ENCODE measurements at regions not wholly inside any gene's neighbourhood (a gene's known extent, or its start where the extent isn't known, plus 50 kb on each side); places are given as distances from the start of the nearest gene placed in this dataset.
"Not testable (repeated sequence)": the region's sequence is repeated elsewhere in the genome, so short reads cannot be mapped to it uniquely, and the experiment has no call there.

- intact Hi-C loops (cut with DNase I, micrococcal nuclease), result no loop called here
- DNase-seq (no peak), ATAC-seq (no peak)
Observed at GRCh38 chr5:40124367-40124766, 555.3 kb upstream of the PTGER4 start.

GRCh38 chr5:40121236-40121635 is 558.5 kb upstream of the PTGER4 start:
- intact Hi-C loops (cut with DNase I, micrococcal nuclease), result no loop called here
- DNase-seq (no peak), ATAC-seq (no peak)

- ATAC-seq (no peak), DNase-seq (no peak)
- intact Hi-C loops (cut with DNase I, micrococcal nuclease), result no loop called here
Observed at GRCh38 chr5:40112875-40113274, 566.8 kb upstream of the PTGER4 start.

- DNase-seq; intact Hi-C loops (cut with DNase I, micrococcal nuclease); ATAC-seq: not testable (repeated sequence)
Observed at GRCh38 chr5:40111036-40111435, 568.7 kb upstream of the PTGER4 start.

- ATAC-seq; intact Hi-C loops (cut with DNase I, micrococcal nuclease): not testable (repeated sequence)
- peak; percentile 24 to 49 for DNase-seq
Observed at GRCh38 chr5:40108764-40109390, 570.8 kb upstream of the PTGER4 start.

GRCh38 chr5:40107786-40108185 is 571.9 kb upstream of the PTGER4 start:
- intact Hi-C loops (cut with DNase I, micrococcal nuclease), result not testable (repeated sequence)
- ATAC-seq (peak; percentile 31), DNase-seq (peak in 1 of 2 donors; percentile 45)

- peak; percentile 100 for ATAC-seq
- peak; percentile 24 to 51 for DNase-seq
- intact Hi-C loops (cut with DNase I, micrococcal nuclease), result no loop called here
Observed at GRCh38 chr5:40106847-40107246, 572.9 kb upstream of the PTGER4 start.

- intact Hi-C loops (cut with DNase I, micrococcal nuclease), result no loop called here
- DNase-seq (no peak), ATAC-seq (no peak)
Observed at GRCh38 chr5:40098313-40098712, 581.4 kb upstream of the PTGER4 start.

- intact Hi-C loops (cut with DNase I, micrococcal nuclease), result no loop called here
- ATAC-seq (no peak), DNase-seq (no peak)
Observed at GRCh38 chr5:40093550-40093949, 586.2 kb upstream of the PTGER4 start.

GRCh38 chr5:40089269-40089668 is 590.4 kb upstream of the PTGER4 start:
- no peak for ATAC-seq
- DNase-seq, result no peak
- intact Hi-C loops (cut with DNase I, micrococcal nuclease), result no loop called here

GRCh38 chr5:40084614-40085013 is 595.1 kb upstream of the PTGER4 start:
- DNase-seq (no peak), ATAC-seq (no peak)
- intact Hi-C loops (cut with DNase I, micrococcal nuclease), result no loop called here

GRCh38 chr5:40082313-40082712 is 597.4 kb upstream of the PTGER4 start:
- DNase-seq, result no peak
- intact Hi-C loops (cut with DNase I, micrococcal nuclease), result no loop called here
- ATAC-seq, result no peak

- no peak for DNase-seq
- intact Hi-C loops (cut with DNase I, micrococcal nuclease), result no loop called here
- no peak for ATAC-seq
Observed at GRCh38 chr5:40080191-40080590, 599.5 kb upstream of the PTGER4 start.

- no peak for DNase-seq
- no peak for ATAC-seq
- intact Hi-C loops (cut with DNase I, micrococcal nuclease), result no loop called here
Observed at GRCh38 chr5:40078898-40079575, 600.7 kb upstream of the PTGER4 start.

GRCh38 chr5:40074826-40075225 is 604.9 kb upstream of the PTGER4 start:
- intact Hi-C loops (cut with DNase I, micrococcal nuclease), result no loop called here
- ATAC-seq, result no peak
- no peak for DNase-seq

- intact Hi-C loops (cut with DNase I, micrococcal nuclease), result no loop called here
- no peak for DNase-seq
- ATAC-seq, result no peak
Observed at GRCh38 chr5:40073927-40074326, 605.8 kb upstream of the PTGER4 start.

GRCh38 chr5:40071870-40072269 is 607.8 kb upstream of the PTGER4 start:
- ATAC-seq (no peak), DNase-seq (no peak)
- intact Hi-C loops (cut with DNase I, micrococcal nuclease), result no loop called here

GRCh38 chr5:40066616-40067015 is 613.1 kb upstream of the PTGER4 start:
- DNase-seq, result no peak
- intact Hi-C loops (cut with DNase I, micrococcal nuclease), result no loop called here
- ATAC-seq, result no peak

- DNase-seq (peak; percentile 18 to 33), ATAC-seq (peak; percentile 100)
- intact Hi-C loops (cut with DNase I, micrococcal nuclease), result no loop called here
Observed at GRCh38 chr5:40052808-40053207, 626.9 kb upstream of the PTGER4 start.

- peak; percentile 25 for ATAC-seq
- intact Hi-C loops (cut with DNase I, micrococcal nuclease), result no loop called here
- DNase-seq, result no peak
Observed at GRCh38 chr5:40046792-40047191, 622.0 kb upstream of the DAB2 start.

GRCh38 chr5:40045429-40045828 is 620.6 kb upstream of the DAB2 start:
- DNase-seq, result no peak
- no peak for ATAC-seq
- intact Hi-C loops (cut with DNase I, micrococcal nuclease), result no loop called here

Measured in left colon (tissue), 2 donors.